NB4 (cell line): ENCODE measurements at regions not wholly inside any gene's neighbourhood (a gene's known extent, or its start where the extent isn't known, plus 50 kb on each side); places are given as distances from the start of the nearest gene placed in this dataset.

Experiments
- CTCF ChIP-seq: IDR thresholded peaks from one replicate; pipeline ENCODE4 v1.5.1; 2012; ENCODE audit warnings: low read depth, low read length
- MAX ChIP-seq: IDR thresholded peaks from 2 replicates; pipeline ENCODE4 v1.6.1; 2011; ENCODE audit warnings: low read depth, low read length
- POLR2A ChIP-seq: IDR thresholded peaks from 2 replicates; pipeline ENCODE4 v1.6.1; 2011; ENCODE audit warnings: mild to moderate bottlenecking; ENCODE audit not compliant: insufficient read length; ENCODE audit errors: extremely low read depth

GRCh38 chr6:98672681-98673475 lies 161.5 kb upstream of the POU3F2 start:
- TF ChIP-seq CTCF (no peak), POLR2A (no peak), MAX (no peak)
